Muscle of leg (tissue), 3 donors: ENCODE measurements at regions not wholly inside any gene's neighbourhood (a gene's known extent, or its start where the extent isn't known, plus 50 kb on each side); places are given as distances from the start of the nearest gene placed in this dataset.

Experiments
- DNase-seq: peaks from one replicate; pipeline ENCODE4 v3.0.0; 2013
- H3K27ac ChIP-seq: one replicate; pipeline ENCODE4 v1.5.1; 2013; ENCODE audit warnings: mild to moderate bottlenecking, low read length, control low read depth
- H3K27me3 ChIP-seq: one replicate; pipeline ENCODE4 v1.6.1; 2013; ENCODE audit warnings: low read length; ENCODE audit not compliant: control insufficient read depth, insufficient read depth
- H3K36me3 ChIP-seq: one replicate; pipeline ENCODE4 v1.6.1; 2013; ENCODE audit warnings: low read length; ENCODE audit not compliant: control insufficient read depth, insufficient read depth
- H3K4me1 ChIP-seq: one replicate; pipeline ENCODE4 v1.6.1; 2013; ENCODE audit warnings: low read length; ENCODE audit not compliant: control insufficient read depth, insufficient read depth
- H3K4me3 ChIP-seq: one replicate; pipeline ENCODE4 v1.5.1; 2013; ENCODE audit warnings: low read length, control low read depth
- H3K9me3 ChIP-seq: replicated peaks from 2 replicates; pipeline ENCODE4 v1.6.1; 2013; ENCODE audit warnings: low read depth, low read length; ENCODE audit not compliant: control insufficient read depth
- WGBS: methylation state at CpG from one replicate; pipeline ENCODE4 v1.1.5; 2013; ENCODE audit warnings: missing lambda C conversion rate; ENCODE audit not compliant: insufficient coverage; 5-methylcytosine and 5-hydroxymethylcytosine counted together

GRCh38 chr15:97177151-97177577, 783.3 kb upstream of the ARRDC4 start:
- Histone ChIP-seq H3K4me3 (no peak overlapping the region), H3K36me3 (no peaks in the 10 kb centered on the region)

GRCh38 chr15:97182581-97182980, 777.9 kb upstream of the ARRDC4 start:
- WGBS, result 92% methylated on average over 4 of the region's 7 CpGs
- no peak overlapping the region for H3K4me3 ChIP-seq
- DNase-seq, result no peak
- H3K27me3 ChIP-seq, result no peaks in the 10 kb centered on the region
- H3K36me3 ChIP-seq, result no peaks in the 10 kb centered on the region
- H3K4me1 ChIP-seq, result no peaks in the 10 kb centered on the region
- H3K27ac ChIP-seq, result no peak overlapping the region
- H3K9me3 ChIP-seq, result no peaks in the 10 kb centered on the region

More at GRCh38 chr15:97177151-97177577, 783.3 kb upstream of the ARRDC4 start:
- H3K27me3 ChIP-seq, result no peaks in the 10 kb centered on the region
- DNase-seq, result no peak
- 9% methylated on average over 8 of the region's 11 CpGs for WGBS
- peaks cover 5% of the 10 kb centered on the region for H3K4me1 ChIP-seq
- peaks cover 2% of the 10 kb centered on the region for H3K9me3 ChIP-seq
- no peak overlapping the region for H3K27ac ChIP-seq

GRCh38 chr15:97189162-97189780, 771.2 kb upstream of the ARRDC4 start:
- Histone ChIP-seq H3K9me3 (no peaks in the 10 kb centered on the region), H3K27ac (no peak overlapping the region), H3K27me3 (no peaks in the 10 kb centered on the region), H3K4me3 (no peak overlapping the region), H3K4me1 (no peaks in the 10 kb centered on the region), H3K36me3 (no peaks in the 10 kb centered on the region)
- DNase-seq, result no peak
- no CpG with 5 or more reads among the region's 3 CpGs for WGBS

GRCh38 chr15:97194750-97195149, 765.8 kb upstream of the ARRDC4 start:
- no peak for DNase-seq
- Histone ChIP-seq H3K27ac (no peak overlapping the region), H3K9me3 (no peaks in the 10 kb centered on the region), H3K4me3 (no peak overlapping the region), H3K36me3 (no peaks in the 10 kb centered on the region), H3K27me3 (no peaks in the 10 kb centered on the region), H3K4me1 (no peaks in the 10 kb centered on the region)
- WGBS, result no CpG with 5 or more reads among the region's 1 CpG

GRCh38 chr15:97196048-97197014, 764.2 kb upstream of the ARRDC4 start:
- 81% methylated on average over 6 of the region's 16 CpGs for WGBS
- no peak overlapping the region for H3K4me3 ChIP-seq
- H3K9me3 ChIP-seq, result no peaks in the 10 kb centered on the region
- no peaks in the 10 kb centered on the region for H3K4me1 ChIP-seq
- no peaks in the 10 kb centered on the region for H3K36me3 ChIP-seq
- DNase-seq, result no peak
- no peak overlapping the region for H3K27ac ChIP-seq
- H3K27me3 ChIP-seq, result no peaks in the 10 kb centered on the region

- H3K27me3 ChIP-seq, result no peaks in the 10 kb centered on the region
- no peaks in the 10 kb centered on the region for H3K4me1 ChIP-seq
- no peak overlapping the region for H3K4me3 ChIP-seq
- H3K36me3 ChIP-seq, result no peaks in the 10 kb centered on the region
- H3K9me3 ChIP-seq, result no peaks in the 10 kb centered on the region
- DNase-seq, result no peak
- no peak overlapping the region for H3K27ac ChIP-seq
- no CpG with 5 or more reads among the region's 3 CpGs for WGBS
Measured at GRCh38 chr15:97199393-97200051, 761.0 kb upstream of the ARRDC4 start.

- Histone ChIP-seq H3K36me3 (no peaks in the 10 kb centered on the region), H3K9me3 (no peaks in the 10 kb centered on the region), H3K4me3 (no peak overlapping the region), H3K4me1 (no peaks in the 10 kb centered on the region), H3K27me3 (no peaks in the 10 kb centered on the region), H3K27ac (no peak overlapping the region)
- no CpG with 5 or more reads among the region's 2 CpGs for WGBS
- DNase-seq, result no peak
Measured at GRCh38 chr15:97200161-97200560, 760.3 kb upstream of the ARRDC4 start.

- DNase-seq, result no peak
- H3K36me3 ChIP-seq, result no peaks in the 10 kb centered on the region
- H3K27me3 ChIP-seq, result no peaks in the 10 kb centered on the region
- H3K4me1 ChIP-seq, result no peaks in the 10 kb centered on the region
- no peak overlapping the region for H3K27ac ChIP-seq
- H3K4me3 ChIP-seq, result no peak overlapping the region
- H3K9me3 ChIP-seq, result no peaks in the 10 kb centered on the region
Measured at GRCh38 chr15:97210277-97210676, 750.2 kb upstream of the ARRDC4 start.

GRCh38 chr15:97215629-97216028, 744.9 kb upstream of the ARRDC4 start:
- H3K9me3 ChIP-seq, result no peaks in the 10 kb centered on the region
- H3K27ac ChIP-seq, result no peak overlapping the region
- no peaks in the 10 kb centered on the region for H3K27me3 ChIP-seq
- H3K36me3 ChIP-seq, result no peaks in the 10 kb centered on the region
- H3K4me1 ChIP-seq, result no peaks in the 10 kb centered on the region
- H3K4me3 ChIP-seq, result no peak overlapping the region
- DNase-seq, result no peak

- Histone ChIP-seq H3K4me1 (no peaks in the 10 kb centered on the region), H3K9me3 (peaks cover 2% of the 10 kb centered on the region), H3K36me3 (no peaks in the 10 kb centered on the region), H3K4me3 (no peak overlapping the region), H3K27ac (no peak overlapping the region), H3K27me3 (no peaks in the 10 kb centered on the region)
- WGBS, result 98% methylated on average over 44 of the region's 44 CpGs
- DNase-seq, result no peak
Measured at GRCh38 chr15:97224191-97224641, 736.3 kb upstream of the ARRDC4 start.
